ENCODE measurements at regions not wholly inside any gene's neighbourhood (a gene's known extent, or its start where the extent isn't known, plus 50 kb on each side); places are given as distances from the start of the nearest gene placed in this dataset.

DNA sequence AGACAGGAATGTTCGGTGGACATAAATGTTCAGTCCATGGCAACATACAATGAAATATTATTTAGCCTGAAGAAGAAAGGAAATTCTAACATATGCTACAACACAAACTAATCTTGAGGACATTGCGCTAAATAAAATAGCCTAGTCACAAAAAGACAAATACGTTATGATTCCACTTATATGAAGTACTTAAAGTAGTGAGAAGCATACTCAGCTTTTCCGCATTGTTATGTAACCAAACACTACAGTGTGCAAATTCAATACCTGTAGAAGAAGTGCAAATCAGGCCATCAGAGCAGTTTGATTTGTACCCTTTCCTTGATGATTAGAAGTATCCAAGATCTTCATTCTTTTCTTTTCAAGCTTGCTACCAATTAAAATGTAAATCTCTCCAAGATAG, 1023.4 kb upstream of the NR2F2 start:
- no peaks in the 10 kb centered on the region for H3K36me3 ChIP-seq (ENCODE audit: insufficient read depth, low read length)
- no peak overlapping the region for H3K4me3 ChIP-seq (ENCODE audit: low read length, poor library complexity, severe bottlenecking)
- no peak for TF ChIP-seq EZH2phosphoT487 (IDR thresholded peaks at IDR 0.05; ENCODE audit: borderline replicate concordance)
- TF ChIP-seq, protein P1, sequence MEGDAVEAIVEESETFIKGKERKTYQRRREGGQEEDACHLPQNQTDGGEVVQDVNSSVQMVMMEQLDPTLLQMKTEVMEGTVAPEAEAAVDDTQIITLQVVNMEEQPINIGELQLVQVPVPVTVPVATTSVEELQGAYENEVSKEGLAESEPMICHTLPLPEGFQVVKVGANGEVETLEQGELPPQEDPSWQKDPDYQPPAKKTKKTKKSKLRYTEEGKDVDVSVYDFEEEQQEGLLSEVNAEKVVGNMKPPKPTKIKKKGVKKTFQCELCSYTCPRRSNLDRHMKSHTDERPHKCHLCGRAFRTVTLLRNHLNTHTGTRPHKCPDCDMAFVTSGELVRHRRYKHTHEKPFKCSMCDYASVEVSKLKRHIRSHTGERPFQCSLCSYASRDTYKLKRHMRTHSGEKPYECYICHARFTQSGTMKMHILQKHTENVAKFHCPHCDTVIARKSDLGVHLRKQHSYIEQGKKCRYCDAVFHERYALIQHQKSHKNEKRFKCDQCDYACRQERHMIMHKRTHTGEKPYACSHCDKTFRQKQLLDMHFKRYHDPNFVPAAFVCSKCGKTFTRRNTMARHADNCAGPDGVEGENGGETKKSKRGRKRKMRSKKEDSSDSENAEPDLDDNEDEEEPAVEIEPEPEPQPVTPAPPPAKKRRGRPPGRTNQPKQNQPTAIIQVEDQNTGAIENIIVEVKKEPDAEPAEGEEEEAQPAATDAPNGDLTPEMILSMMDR (conservative IDR thresholded peaks at IDR 0.05; ENCODE audit: low read length): no peak
- no peaks in the 10 kb centered on the region for H3F3A ChIP-seq (ENCODE audit: low read depth)
- H3K4me2 ChIP-seq (ENCODE audit: low read depth, low read length, poor library complexity, severe bottlenecking): no peak overlapping the region
- H3K4me1 ChIP-seq (ENCODE audit: insufficient read depth, low read length, poor library complexity, severe bottlenecking): peaks cover 30% of the 10 kb centered on the region
- no peak overlapping the region for H3K9ac ChIP-seq (ENCODE audit: low read depth, low read length, poor library complexity, severe bottlenecking)
- no peaks in the 10 kb centered on the region for H3K9me3 ChIP-seq (ENCODE audit: insufficient read depth, low read depth, low read length)
- no peaks in the 10 kb centered on the region for H3K9me2 ChIP-seq (replicated peaks; ENCODE audit: low read depth, low read length)
- no peaks in the 10 kb centered on the region for H3K79me2 ChIP-seq (ENCODE audit: insufficient read depth, low read length)
- H4K20me1 ChIP-seq (ENCODE audit: insufficient read depth, low read length, poor library complexity, severe bottlenecking): no peaks in the 10 kb centered on the region
- no peaks in the 10 kb centered on the region for H3K27me3 ChIP-seq (ENCODE audit: insufficient read depth, low read length, poor library complexity, severe bottlenecking)
- H2AFZ ChIP-seq (ENCODE audit: low read length): no peak overlapping the region

DNA sequence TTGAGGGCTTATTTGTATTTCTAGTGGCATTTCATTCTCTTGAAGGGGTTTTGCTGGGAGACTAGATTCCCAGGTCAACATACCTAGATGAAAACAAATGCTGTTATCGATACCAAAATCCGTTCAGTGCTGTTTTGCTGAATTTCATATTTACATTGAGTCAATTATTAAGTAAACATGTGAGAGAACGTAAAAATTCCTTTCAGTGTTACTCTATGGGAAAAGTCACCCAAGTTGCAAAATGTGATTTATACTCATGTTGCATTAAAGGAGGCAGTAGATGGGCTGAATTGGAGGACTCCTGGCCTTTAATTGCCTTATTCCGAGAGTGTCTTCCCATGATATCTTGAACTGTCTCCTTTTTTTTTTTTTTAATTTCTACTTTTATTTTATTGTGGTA, 1011.3 kb upstream of the NR2F2 start:
- Histone ChIP-seq H3K4me3 (ENCODE audit: low read length, poor library complexity, severe bottlenecking) (no peak overlapping the region), H3K9me3 (ENCODE audit: insufficient read depth, low read depth, low read length) (no peaks in the 10 kb centered on the region), H3K4me1 (ENCODE audit: insufficient read depth, low read length, poor library complexity, severe bottlenecking) (no peaks in the 10 kb centered on the region), H3K36me3 (ENCODE audit: insufficient read depth, low read length) (no peaks in the 10 kb centered on the region), H3F3A (ENCODE audit: low read depth) (no peaks in the 10 kb centered on the region), H3K9ac (ENCODE audit: low read depth, low read length, poor library complexity, severe bottlenecking) (no peak overlapping the region), H3K27me3 (ENCODE audit: insufficient read depth, low read length, poor library complexity, severe bottlenecking) (no peaks in the 10 kb centered on the region), H3K4me2 (ENCODE audit: low read depth, low read length, poor library complexity, severe bottlenecking) (no peak overlapping the region), H4K20me1 (ENCODE audit: insufficient read depth, low read length, poor library complexity, severe bottlenecking) (no peaks in the 10 kb centered on the region), H3K79me2 (ENCODE audit: insufficient read depth, low read length) (no peaks in the 10 kb centered on the region), H3K9me2 (replicated peaks; ENCODE audit: low read depth, low read length) (no peaks in the 10 kb centered on the region), H2AFZ (ENCODE audit: low read length) (no peak overlapping the region)
- TF ChIP-seq EZH2phosphoT487 (IDR thresholded peaks at IDR 0.05; ENCODE audit: borderline replicate concordance): no peak
- TF ChIP-seq, protein P1 (conservative IDR thresholded peaks at IDR 0.05; ENCODE audit: low read length): no peak

DNA sequence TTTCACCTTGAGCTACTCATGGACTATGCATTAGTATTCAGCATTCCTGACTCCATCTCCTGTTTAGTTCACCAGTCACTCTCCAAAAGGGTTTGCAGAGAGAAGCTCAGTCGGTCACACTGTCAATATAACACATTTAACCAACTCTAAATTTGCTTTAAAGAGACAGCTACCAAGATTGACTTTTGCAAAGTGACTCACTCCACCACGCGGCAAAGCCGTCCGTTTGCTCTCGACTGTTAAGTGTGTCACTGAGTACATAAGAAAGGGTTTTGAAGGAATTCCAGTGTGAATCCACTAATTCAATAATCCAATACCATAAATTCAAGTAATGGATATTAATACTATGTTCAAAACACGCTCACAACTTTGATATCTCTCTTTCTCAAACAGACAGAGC, 1006.7 kb upstream of the NR2F2 start:
- Histone ChIP-seq H3K27me3 (ENCODE audit: insufficient read depth, low read length, poor library complexity, severe bottlenecking) (no peaks in the 10 kb centered on the region), H3F3A (ENCODE audit: low read depth) (no peaks in the 10 kb centered on the region), H3K4me3 (ENCODE audit: low read length, poor library complexity, severe bottlenecking) (no peak overlapping the region), H3K4me1 (ENCODE audit: insufficient read depth, low read length, poor library complexity, severe bottlenecking) (no peaks in the 10 kb centered on the region), H3K4me2 (ENCODE audit: low read depth, low read length, poor library complexity, severe bottlenecking) (no peak overlapping the region), H3K9ac (ENCODE audit: low read depth, low read length, poor library complexity, severe bottlenecking) (no peak overlapping the region), H3K36me3 (ENCODE audit: insufficient read depth, low read length) (no peaks in the 10 kb centered on the region), H2AFZ (ENCODE audit: low read length) (no peak overlapping the region), H4K20me1 (ENCODE audit: insufficient read depth, low read length, poor library complexity, severe bottlenecking) (no peaks in the 10 kb centered on the region), H3K9me3 (ENCODE audit: insufficient read depth, low read depth, low read length) (no peaks in the 10 kb centered on the region), H3K79me2 (ENCODE audit: insufficient read depth, low read length) (no peaks in the 10 kb centered on the region), H3K9me2 (replicated peaks; ENCODE audit: low read depth, low read length) (no peaks in the 10 kb centered on the region)
- no peak for TF ChIP-seq EZH2phosphoT487 (IDR thresholded peaks at IDR 0.05; ENCODE audit: borderline replicate concordance)
- TF ChIP-seq, protein P1 (conservative IDR thresholded peaks at IDR 0.05; ENCODE audit: low read length): no peak
